OCI-LY7 (cell line): ENCODE measurements at regions not wholly inside any gene's neighbourhood (a gene's known extent, or its start where the extent isn't known, plus 50 kb on each side); places are given as distances from the start of the nearest gene placed in this dataset.
"Not testable (repeated sequence)": the region's sequence is repeated elsewhere in the genome, so short reads cannot be mapped to it uniquely, and the experiment has no call there.

Source experiments
- EZH2phosphoT487 ChIP-seq: fragments of 200-600 bp; sonication (generic); IDR thresholded peaks from 2 replicates; pipeline ENCODE4 v1.6.1; 2018; ENCODE audit warnings: low read depth, borderline replicate concordance, mild to moderate bottlenecking, mixed run types, antibody characterized with exemption, low read length, moderate library complexity, mixed read lengths
- TF ChIP-seq, protein P1 (sequence below): fragments of 200-600 bp; sonication (generic); conservative IDR thresholded peaks from 2 replicates; pipeline ENCODE4 v1.5.1; 2014; ENCODE audit warnings: mild to moderate bottlenecking, antibody characterized with exemption, low read length, moderate library complexity, mixed read lengths

DNA sequence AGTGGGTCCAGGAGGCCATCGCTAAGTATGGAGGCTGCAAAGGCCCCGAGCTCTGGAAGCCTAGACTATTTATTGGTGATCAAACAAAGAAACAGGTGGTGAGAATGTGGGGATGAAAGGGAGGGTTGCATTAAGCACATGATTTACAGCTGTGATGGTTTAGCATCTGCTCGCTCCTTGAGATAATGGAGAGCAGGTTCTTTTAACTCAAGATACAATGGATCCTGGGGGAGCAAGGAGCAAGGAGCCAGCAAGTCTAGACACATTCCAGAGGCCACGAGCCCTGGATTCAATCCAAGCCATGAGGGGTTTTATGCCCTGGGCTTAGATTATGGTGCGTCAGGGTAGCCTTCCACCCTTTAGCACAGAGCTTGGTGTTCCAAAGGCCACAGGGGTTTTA, 460.3 kb downstream of the GJA1 start:
- TF ChIP-seq EZH2phosphoT487, result not testable (repeated sequence)
- TF ChIP-seq, protein P1, sequence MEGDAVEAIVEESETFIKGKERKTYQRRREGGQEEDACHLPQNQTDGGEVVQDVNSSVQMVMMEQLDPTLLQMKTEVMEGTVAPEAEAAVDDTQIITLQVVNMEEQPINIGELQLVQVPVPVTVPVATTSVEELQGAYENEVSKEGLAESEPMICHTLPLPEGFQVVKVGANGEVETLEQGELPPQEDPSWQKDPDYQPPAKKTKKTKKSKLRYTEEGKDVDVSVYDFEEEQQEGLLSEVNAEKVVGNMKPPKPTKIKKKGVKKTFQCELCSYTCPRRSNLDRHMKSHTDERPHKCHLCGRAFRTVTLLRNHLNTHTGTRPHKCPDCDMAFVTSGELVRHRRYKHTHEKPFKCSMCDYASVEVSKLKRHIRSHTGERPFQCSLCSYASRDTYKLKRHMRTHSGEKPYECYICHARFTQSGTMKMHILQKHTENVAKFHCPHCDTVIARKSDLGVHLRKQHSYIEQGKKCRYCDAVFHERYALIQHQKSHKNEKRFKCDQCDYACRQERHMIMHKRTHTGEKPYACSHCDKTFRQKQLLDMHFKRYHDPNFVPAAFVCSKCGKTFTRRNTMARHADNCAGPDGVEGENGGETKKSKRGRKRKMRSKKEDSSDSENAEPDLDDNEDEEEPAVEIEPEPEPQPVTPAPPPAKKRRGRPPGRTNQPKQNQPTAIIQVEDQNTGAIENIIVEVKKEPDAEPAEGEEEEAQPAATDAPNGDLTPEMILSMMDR, result not testable (repeated sequence)
